ENCODE measurements at regions not wholly inside any gene's neighbourhood (a gene's known extent, or its start where the extent isn't known, plus 50 kb on each side); places are given as distances from the start of the nearest gene placed in this dataset.
"Not testable (repeated sequence)": the region's sequence is repeated elsewhere in the genome, so short reads cannot be mapped to it uniquely, and the experiment has no call there.

DNA sequence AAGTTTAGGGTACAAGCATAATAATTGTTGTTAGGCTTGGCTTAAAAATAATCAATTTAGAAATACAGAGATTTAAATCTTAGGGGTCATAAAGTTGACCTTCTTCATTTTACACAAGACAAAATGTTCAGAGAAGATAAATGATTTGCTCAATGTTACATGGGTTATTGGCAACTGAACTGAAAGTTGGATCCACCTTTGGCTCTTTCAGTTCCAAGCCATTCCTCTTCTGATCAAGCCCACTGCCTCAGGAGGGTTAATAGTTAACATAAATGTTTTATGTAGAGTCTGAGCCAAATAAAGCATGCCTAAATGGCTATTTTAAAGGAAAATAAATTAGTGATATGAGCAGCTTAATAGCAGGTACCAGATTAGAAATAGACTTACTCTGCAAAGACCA is 79.1 kb upstream of the RHOBTB1 start:
- FAIRE-seq, result no peak
- no peak for DNase-seq (ENCODE audit: insufficient read length, low spot score)

DNA sequence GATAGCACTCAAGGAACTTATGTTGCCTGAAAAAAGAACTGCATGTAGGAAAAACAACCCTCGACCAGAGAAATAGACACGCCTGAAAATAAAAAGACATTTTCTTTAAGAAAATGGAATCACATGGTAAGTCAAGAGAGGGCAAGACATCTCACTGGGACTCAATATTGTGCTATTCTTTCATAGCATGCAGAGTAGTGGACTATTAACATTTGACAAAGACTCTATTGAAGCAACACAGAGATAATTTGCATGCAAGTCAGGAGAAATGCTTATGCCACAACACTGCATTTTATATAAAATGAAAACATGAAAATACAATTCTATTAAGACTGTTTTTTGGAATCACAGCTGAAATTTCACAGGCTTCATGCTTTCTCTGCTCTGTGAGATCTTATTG is 77.9 kb upstream of the RHOBTB1 start:
- no peak for DNase-seq (ENCODE audit: insufficient read length, low spot score)
- FAIRE-seq, result no peak

DNA sequence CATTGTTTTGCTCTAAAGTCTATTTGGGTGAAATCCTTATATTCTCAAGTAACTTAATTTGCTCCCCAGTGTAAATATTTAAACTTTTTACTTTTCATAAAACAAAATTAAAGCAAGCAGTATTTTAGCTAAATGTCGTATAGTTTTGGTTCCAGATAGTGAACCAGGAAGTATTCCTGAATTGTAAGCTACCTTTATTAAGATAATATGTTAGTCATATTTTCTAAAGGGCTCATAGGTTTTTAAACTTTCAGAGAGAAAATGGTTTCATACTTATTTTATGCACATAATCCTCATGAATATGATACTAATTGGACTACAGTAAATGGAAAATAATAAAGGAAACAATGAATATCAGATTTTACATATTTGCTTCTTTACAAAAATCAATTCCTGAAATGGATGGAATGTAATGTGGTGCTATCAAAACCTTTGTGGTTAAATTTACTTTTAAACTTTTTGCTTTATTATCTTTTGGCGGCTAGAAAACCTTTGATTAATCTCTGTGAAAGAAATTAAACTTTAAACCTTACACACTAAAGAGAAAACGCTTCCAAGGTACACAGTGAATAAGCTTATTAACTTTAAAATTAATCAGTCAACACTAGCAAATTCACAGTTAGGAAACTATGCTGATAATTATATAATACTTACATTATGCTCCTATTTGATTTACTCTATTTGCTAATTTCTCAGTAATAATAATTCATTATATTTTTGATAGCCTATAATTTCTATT is 76.6 kb upstream of the RHOBTB1 start:
- DNase-seq (ENCODE audit: insufficient read length, low spot score) (no peak), FAIRE-seq (no peak)

DNA sequence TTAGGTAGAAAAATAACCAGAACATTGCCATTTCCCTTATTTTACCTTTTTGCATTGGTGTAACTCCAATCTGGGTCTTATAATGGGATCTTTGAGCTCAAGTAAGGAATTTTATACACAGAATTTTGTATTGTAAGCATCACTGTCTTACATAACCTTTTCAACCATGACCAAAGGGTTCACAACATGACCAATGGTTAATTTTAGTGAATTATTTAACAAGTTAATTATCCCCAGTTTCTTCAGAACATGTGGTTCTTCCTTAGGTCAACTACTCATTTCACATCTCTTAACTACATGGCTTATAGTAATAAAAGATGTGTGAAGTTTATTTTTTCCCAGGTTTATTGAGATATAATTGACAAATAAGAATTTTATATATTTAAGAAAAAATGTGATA is 74.2 kb upstream of the RHOBTB1 start:
- FAIRE-seq (no peak), DNase-seq (ENCODE audit: insufficient read length, low spot score) (no peak)

DNA sequence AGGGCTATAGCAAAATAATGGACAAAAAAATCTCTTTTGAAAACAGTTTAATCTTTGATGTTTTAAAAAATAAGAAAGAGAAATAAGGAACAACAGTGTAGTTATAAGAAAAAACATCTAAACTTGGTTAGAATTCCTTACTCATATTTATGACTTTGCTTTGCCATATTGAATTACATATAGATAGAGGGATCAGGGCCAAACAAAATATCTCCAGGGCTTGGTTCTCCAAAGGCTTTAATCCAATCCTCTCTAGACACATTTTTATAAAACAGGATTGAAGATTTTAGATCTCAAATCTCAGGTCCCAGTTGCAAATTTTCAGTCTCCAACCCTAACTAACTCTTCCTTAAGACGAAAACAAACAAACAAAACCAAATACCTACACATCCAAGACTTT is 72.6 kb upstream of the RHOBTB1 start:
- FAIRE-seq (no peak), DNase-seq (ENCODE audit: insufficient read length, low spot score) (no peak)

DNA sequence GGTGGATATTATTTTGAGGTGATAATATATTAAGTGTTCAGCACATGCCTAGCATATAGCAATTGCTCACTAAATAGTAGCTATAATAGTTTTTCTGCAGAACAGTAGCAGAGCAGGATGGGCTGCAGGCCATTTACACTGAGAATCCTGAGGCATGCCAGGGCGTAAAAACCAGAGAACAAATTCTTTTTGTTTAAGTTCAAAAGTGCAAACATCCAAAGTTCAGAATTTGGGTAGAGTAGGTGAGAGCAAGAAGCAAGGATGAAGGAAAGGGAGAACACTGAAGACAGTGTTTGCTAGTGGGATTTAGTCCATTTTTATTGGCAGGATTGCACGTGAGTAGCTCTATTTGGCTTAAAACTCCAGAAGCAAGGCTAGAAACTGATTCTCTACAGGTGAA is 72.0 kb upstream of the RHOBTB1 start:
- no peak for FAIRE-seq
- no peak for DNase-seq (ENCODE audit: insufficient read length, low spot score)

DNA sequence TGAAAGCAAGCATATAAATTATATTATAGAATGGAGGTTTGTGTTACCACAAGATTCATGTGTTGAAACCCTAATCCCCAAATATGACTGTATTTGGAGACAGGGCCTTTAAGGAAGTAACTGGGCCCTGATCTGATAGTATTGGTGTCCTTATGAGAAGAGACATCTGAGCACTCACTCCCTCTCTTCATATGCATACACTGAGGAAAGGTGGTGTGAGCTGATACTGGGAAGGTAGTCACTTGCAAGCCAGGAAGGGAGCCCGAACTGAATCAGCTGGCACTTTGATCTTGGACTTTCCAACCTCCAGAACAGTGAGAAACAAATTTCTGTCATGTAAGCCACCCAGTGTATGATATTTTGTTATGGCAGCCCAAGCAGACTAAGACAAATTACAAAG is 66.9 kb upstream of the RHOBTB1 start:
- DNase-seq (ENCODE audit: insufficient read length, low spot score), result no peak
- no peak for FAIRE-seq

DNA sequence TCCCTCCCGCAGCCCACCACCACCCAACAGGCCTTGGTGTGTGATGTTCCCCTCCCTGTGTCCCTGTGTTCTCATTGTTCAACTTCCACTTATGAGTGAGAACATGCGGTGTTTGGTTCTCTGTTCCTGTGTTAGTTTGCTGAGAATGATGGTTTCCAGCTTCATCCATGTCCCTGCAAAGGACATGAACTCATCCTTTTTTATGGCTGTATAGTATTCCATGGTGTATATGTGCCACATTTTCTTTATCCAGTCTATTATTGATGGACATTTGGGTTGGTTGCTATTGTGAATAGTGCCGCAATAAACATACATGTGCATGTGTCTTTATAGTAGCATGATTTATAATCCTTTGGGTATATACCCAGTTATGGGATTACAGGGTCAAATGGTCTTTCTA is 59.1 kb upstream of the RHOBTB1 start:
- DNase-seq (ENCODE audit: insufficient read length, low spot score); FAIRE-seq: not testable (repeated sequence)

DNA sequence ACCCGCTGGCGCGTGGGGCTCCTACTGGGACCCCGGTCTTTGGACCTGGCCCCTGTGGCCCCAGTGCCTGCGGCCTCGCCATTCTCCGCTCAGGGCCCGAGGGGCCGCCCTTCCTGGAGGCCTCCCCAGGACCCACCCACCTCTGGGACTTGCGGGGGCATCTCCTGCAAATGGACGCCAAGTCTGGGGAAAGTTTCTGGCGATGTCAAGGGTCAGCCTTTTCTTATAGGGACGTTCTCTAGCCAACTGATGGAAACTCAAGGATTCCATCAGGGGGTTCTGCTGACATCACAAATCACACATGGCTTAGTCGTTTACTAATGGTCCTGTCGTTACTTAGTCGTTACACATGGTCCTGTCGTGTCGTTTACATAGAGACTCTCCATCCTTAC is 57.7 kb upstream of the RHOBTB1 start:
- FAIRE-seq (no peak), DNase-seq (ENCODE audit: insufficient read length, low spot score) (no peak)

DNA sequence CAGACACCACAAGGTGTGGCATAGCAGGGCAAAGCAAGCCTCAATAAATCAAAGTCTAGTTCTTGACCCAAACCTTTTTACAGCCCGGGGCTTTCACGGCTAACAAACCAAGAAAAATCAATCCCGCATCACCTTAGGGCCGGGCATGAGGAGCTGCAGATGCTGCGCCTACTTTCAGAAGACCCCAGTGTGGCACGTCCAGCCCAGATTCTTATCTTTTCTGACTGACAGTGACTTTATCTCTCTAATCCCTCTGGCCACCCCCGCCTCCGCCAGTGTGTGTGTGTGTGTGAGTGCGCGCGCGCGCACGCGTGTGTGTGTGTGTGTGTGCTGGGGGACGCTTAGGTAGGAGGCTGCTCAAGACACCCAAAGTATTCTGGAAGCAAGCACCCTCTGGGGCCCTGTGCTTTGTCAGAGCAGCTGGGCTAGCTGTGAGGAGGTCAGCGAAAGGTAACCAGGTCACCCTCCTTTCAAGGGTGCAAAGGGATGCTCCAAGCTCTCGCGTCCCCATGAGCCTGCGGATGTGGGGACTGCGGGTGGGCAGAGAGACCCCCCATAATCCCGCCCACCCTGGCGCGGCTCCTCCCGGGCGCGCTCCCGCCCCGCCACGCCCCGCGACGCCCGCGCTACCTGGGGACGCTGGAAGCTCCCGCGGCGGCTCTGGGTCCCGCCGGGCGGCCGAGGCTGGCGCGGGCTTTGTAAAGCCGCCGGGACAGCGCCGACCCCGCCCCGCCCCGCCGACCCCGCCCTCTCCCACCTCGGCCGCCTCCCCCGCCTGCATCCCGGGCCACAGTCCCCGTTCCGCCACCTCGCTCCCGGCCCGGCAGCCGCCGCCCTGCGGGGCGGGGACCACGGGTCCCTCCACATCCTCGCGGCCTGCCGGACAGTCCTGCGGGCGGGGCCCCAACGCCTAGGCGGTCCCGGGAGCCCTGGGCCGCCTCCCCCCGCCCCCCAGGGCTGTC is 57.1 kb upstream of the RHOBTB1 start:
- FAIRE-seq, result no peak

DNA sequence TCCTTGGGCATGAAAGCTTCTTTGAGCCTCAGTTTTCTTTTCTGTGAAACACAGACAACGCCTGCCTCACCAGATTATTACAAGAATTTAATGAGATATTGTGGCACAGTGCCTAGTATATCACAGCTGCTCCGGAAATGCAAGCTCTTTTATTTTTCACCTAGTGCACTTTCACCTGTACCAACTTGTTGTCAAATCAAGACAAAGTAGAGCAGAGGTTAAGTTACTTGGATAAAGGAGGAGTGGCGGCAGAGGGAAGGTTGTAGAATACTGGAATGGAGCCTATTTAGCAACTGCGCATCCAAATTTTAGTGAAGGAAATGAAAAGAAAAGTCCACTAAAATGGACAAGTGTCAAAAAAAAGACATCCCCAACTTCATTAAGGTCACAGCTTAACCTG is 54.9 kb upstream of the RHOBTB1 start:
- no peak for FAIRE-seq
- DNase-seq (ENCODE audit: insufficient read length, low spot score), result no peak

More for the DNA sequence above, 57.1 kb upstream of the RHOBTB1 start:
- peak; percentile 27 for DNase-seq (ENCODE audit: insufficient read length, low spot score)

DNA sequence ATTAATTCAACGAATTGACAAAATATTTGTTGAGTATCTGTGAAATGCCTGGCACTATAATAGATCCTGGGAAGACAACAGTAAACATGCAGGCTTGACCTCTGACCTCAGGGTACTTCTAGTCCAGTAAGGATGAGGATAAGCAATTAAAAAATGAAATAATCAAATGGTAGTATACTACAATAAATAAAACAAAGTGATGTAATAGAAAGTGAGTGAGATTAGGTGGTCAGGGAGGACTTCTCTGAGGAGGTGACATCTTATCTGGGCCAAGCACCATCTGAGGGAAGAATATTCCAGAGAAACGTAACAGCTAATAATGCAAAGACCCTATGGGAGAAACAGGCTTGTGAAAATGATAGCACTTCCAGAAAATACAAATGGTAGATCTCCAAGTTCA is 50.1 kb upstream of the RHOBTB1 start:
- no peak for FAIRE-seq
- DNase-seq (ENCODE audit: insufficient read length, low spot score), result no peak

Measured in HTR-8/SVneo (cell line).